ENCODE measurements at regions not wholly inside any gene's neighbourhood (a gene's known extent, or its start where the extent isn't known, plus 50 kb on each side); places are given as distances from the start of the nearest gene placed in this dataset.

GRCh38 chr1:195604287-195604686, 1004.0 kb downstream of the KCNT2 start:
- Mint-ChIP-seq H3K9me3 (peaks cover 16 to 17% of the 10 kb centered on the region in 2 donors), H3K4me1 (no peaks in the 10 kb centered on the region), H3K4me3 (no peak overlapping the region), H3K27me3 (no peaks in the 10 kb centered on the region), H3K27ac (no peak overlapping the region)
- ATAC-seq (no peak), DNase-seq (no peak)

GRCh38 chr1:195597891-195598290, 1010.3 kb downstream of the KCNT2 start:
- no peaks in the 10 kb centered on the region for H3K4me1 Mint-ChIP-seq
- peaks cover 6 to 13% of the 10 kb centered on the region in 2 donors for H3K9me3 Mint-ChIP-seq
- no peak for ATAC-seq
- no peak for DNase-seq
- H3K27me3 Mint-ChIP-seq: no peaks in the 10 kb centered on the region
- H3K4me3 Mint-ChIP-seq: no peak overlapping the region
- no peak overlapping the region for H3K27ac Mint-ChIP-seq

- H3K4me1 Mint-ChIP-seq: no peaks in the 10 kb centered on the region
- H3K9me3 Mint-ChIP-seq: peaks cover 6 to 8% of the 10 kb centered on the region in 2 donors
- DNase-seq: no peak
- H3K27me3 Mint-ChIP-seq: no peaks in the 10 kb centered on the region
- no peak for ATAC-seq
- H3K4me3 Mint-ChIP-seq: no peak overlapping the region
- H3K27ac Mint-ChIP-seq: no peak overlapping the region
Observed at GRCh38 chr1:195594773-195595172, 1013.5 kb downstream of the KCNT2 start.

DNA sequence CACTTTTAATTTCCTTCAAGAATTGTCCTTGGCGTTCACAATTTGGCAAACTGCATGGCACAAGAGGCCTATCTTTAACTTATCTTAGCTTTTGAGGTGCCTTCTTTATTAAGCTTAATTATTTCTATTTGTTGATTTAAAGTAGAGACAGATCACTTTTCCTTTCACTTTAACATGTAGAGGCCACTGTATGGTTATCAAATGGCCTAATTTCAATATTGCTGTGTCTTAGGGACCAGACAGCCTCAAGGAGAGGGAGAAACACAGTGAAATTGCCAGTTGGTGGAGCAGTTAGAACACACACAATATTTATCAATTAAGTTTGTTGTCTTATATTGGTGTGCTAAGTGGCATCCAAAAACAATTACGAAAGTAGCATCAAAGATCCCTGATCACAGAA, 1013.9 kb downstream of the KCNT2 start:
- no peak for ATAC-seq
- Mint-ChIP-seq H3K4me1 (no peaks in the 10 kb centered on the region), H3K27ac (no peak overlapping the region), H3K9me3 (peaks cover 6 to 13% of the 10 kb centered on the region in 2 donors), H3K27me3 (no peaks in the 10 kb centered on the region), H3K4me3 (no peak overlapping the region)
- DNase-seq: no peak

DNA sequence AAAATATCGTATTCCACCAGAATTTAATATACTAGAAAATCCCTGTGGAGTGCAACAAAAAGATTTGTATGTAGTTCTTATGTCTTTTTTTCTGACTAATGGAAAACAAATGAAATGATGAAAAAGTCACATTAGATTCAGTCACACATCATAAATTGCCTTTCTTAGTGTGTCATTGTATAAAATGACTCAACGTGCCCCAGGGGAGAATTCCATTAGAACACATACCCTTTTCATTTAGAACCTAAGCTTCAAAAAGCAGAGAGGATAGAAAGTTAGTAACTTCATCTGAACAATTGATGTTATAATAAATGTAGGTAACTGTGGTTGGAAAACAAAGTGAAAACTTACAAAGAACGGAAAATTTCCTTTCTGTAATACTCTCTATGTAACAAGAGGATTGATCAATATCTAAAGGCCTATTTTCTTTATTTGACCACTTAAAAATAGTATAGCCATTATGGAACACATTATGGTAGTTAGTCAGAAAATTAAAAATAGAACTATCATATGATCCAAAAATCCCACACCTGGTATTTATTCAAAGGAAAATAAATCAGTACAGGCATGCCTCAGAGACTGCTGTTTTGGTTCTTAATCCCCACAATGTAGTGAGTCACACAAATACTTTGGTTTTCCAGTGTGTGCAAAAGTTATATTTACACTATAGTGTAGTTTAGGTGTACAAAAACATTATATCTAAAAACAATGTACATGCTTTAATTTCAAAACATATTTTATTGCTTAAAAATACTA, 1016.1 kb downstream of the KCNT2 start:
- Mint-ChIP-seq H3K4me3 (no peak overlapping the region), H3K27ac (no peak overlapping the region), H3K9me3 (peaks cover 15 to 25% of the 10 kb centered on the region in 2 donors), H3K4me1 (no peaks in the 10 kb centered on the region), H3K27me3 (no peaks in the 10 kb centered on the region)
- DNase-seq (no peak), ATAC-seq (no peak)

DNA sequence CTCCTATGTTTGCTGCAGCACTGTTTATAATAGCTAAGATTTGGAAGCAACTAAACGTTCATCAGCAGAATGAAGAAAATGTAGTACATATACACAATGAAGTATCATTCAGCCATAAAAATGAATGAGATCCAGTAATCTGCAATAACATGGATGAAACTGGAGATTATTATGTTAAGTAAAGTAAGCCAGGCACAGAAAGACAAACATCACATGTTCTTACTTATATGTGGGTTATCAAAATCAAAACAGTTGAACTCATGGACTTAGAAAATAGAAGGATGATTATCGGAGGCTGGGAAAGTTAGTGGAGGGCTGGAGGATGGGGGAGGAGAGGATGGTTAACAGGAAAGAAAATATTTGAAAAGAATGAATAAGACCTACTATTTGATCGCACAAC, 1017.6 kb downstream of the KCNT2 start:
- H3K9me3 Mint-ChIP-seq: peaks cover 15 to 25% of the 10 kb centered on the region in 2 donors
- H3K4me3 Mint-ChIP-seq: no peak overlapping the region
- no peaks in the 10 kb centered on the region for H3K4me1 Mint-ChIP-seq
- DNase-seq (no peak), ATAC-seq (no peak)
- no peak overlapping the region for H3K27ac Mint-ChIP-seq
- no peaks in the 10 kb centered on the region for H3K27me3 Mint-ChIP-seq

- H3K4me1 Mint-ChIP-seq: no peaks in the 10 kb centered on the region
- no peak for ATAC-seq
- peaks cover 12 to 24% of the 10 kb centered on the region in 2 donors for H3K9me3 Mint-ChIP-seq
- DNase-seq: no peak
- no peak overlapping the region for H3K4me3 Mint-ChIP-seq
- H3K27me3 Mint-ChIP-seq: no peaks in the 10 kb centered on the region
- H3K27ac Mint-ChIP-seq: peak overlapping the region in 1 of 2 donors; percentile 80
Observed at GRCh38 chr1:195584870-195585624, 1023.2 kb downstream of the KCNT2 start.

DNA sequence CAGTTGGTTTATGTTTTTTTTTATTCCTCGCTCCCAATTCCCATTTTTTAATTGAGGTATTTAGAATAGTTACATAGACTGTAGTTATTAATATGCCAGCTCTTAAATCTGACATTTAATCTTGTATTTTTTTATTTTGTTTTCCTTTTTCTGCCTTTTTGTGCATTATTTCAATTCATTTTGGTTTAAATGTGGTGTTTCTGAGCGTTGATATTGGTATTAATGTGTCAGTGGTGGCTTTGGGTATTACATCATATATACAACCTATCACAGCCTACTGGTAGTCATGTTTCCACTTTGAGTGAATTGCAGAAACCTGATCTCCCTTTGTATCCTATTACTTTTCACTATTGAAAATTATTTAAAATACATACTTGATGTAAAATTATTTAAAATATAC, 1027.3 kb downstream of the KCNT2 start:
- Mint-ChIP-seq H3K27ac (no peak overlapping the region), H3K4me3 (no peak overlapping the region), H3K4me1 (no peaks in the 10 kb centered on the region), H3K27me3 (no peaks in the 10 kb centered on the region), H3K9me3 (peaks cover 3 to 6% of the 10 kb centered on the region in 2 donors)
- no peak for DNase-seq
- no peak for ATAC-seq

GRCh38 chr1:195577748-195578147, 1030.5 kb downstream of the KCNT2 start:
- H3K27me3 Mint-ChIP-seq: no peaks in the 10 kb centered on the region
- DNase-seq: no peak
- no peaks in the 10 kb centered on the region for H3K4me1 Mint-ChIP-seq
- no peak for ATAC-seq
- H3K4me3 Mint-ChIP-seq: no peak overlapping the region
- H3K27ac Mint-ChIP-seq: no peak overlapping the region
- peaks cover 0 to 6% of the 10 kb centered on the region in 2 donors for H3K9me3 Mint-ChIP-seq

DNA sequence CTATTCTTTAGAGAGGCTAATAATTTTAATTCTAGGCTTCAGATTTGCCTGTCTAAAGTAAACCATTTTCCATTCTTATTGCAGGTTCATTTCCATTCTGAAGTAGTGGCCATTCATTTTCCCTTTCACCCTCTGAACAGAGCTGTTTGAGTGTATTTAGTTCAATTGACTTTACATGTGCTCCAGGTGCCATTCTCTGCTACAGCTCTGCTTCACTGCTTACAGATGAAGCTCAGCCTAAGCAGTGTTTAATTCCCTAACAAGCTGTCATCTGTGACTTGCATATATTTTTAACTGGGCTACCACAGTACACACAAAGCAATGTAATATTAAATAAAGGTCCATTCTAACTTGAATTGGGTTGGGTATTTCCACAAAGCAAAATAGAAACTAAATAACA, 1031.6 kb downstream of the KCNT2 start:
- H3K4me1 Mint-ChIP-seq: no peaks in the 10 kb centered on the region
- no peak for DNase-seq
- H3K4me3 Mint-ChIP-seq: no peak overlapping the region
- no peaks in the 10 kb centered on the region for H3K27me3 Mint-ChIP-seq
- ATAC-seq: no peak
- H3K9me3 Mint-ChIP-seq: no peaks in the 10 kb centered on the region
- no peak overlapping the region for H3K27ac Mint-ChIP-seq

- peaks cover 0 to 4% of the 10 kb centered on the region in 2 donors for H3K9me3 Mint-ChIP-seq
- H3K27me3 Mint-ChIP-seq: no peaks in the 10 kb centered on the region
Observed at GRCh38 chr1:195574511-195574910, 1033.7 kb downstream of the KCNT2 start.

DNA sequence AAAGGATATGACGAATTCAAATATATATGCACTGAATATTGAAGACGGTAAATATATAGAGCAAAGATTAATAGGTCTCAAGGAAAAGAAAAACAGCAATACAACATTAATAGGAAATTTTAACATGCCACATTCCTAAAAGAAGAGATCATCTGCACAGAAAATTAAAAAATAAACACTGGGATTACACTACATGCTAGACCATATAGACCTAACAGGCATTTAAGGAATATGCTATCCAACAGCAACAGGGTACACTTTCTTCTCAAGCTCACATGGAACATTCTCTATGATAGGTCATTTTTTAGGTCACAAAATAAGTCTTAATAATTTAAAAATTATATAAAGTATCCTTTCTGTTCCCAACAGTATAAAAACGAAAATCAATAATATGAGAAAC, 1038.3 kb downstream of the KCNT2 start:
- ATAC-seq (no peak), DNase-seq (no peak)
- Mint-ChIP-seq H3K4me3 (no peak overlapping the region), H3K27ac (no peak overlapping the region), H3K4me1 (no peaks in the 10 kb centered on the region), H3K9me3 (peaks cover 0 to 4% of the 10 kb centered on the region in 2 donors), H3K27me3 (no peaks in the 10 kb centered on the region)

More at GRCh38 chr1:195574511-195574910, 1033.7 kb downstream of the KCNT2 start:
- DNase-seq: no peak
- Mint-ChIP-seq H3K4me1 (no peaks in the 10 kb centered on the region), H3K27ac (no peak overlapping the region), H3K4me3 (no peak overlapping the region)
- ATAC-seq: no peak

GRCh38 chr1:195568389-195568788, 1039.9 kb downstream of the KCNT2 start:
- Mint-ChIP-seq H3K4me3 (no peak overlapping the region), H3K9me3 (peaks cover under 1 to 4% of the 10 kb centered on the region in 2 donors), H3K27ac (no peak overlapping the region), H3K4me1 (no peaks in the 10 kb centered on the region), H3K27me3 (no peaks in the 10 kb centered on the region)
- ATAC-seq: no peak
- no peak for DNase-seq

DNA sequence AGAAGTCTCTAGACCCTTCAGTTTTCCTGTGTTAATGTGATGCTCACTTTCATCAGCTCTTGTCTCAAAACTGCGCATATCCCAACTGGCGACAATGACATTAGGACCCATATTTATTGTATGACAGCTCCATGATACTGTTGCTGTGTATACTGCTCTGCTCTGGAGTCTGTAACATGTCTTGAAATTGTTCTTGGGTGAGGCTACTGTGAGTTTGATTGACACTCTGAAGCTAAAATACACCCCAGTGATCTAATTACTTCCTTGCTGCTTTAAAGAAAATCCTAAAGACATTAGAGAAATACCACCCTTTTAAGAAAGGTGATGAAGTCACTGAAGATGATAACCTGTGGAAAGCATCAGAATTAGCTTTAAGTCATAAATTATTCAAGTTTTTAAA, 1046.2 kb downstream of the KCNT2 start:
- no peak for DNase-seq
- ATAC-seq: no peak
- H3K27me3 Mint-ChIP-seq: no peaks in the 10 kb centered on the region
- no peaks in the 10 kb centered on the region for H3K4me1 Mint-ChIP-seq
- H3K27ac Mint-ChIP-seq: no peak overlapping the region
- no peak overlapping the region for H3K4me3 Mint-ChIP-seq
- peaks cover 0 to 6% of the 10 kb centered on the region in 2 donors for H3K9me3 Mint-ChIP-seq

DNA sequence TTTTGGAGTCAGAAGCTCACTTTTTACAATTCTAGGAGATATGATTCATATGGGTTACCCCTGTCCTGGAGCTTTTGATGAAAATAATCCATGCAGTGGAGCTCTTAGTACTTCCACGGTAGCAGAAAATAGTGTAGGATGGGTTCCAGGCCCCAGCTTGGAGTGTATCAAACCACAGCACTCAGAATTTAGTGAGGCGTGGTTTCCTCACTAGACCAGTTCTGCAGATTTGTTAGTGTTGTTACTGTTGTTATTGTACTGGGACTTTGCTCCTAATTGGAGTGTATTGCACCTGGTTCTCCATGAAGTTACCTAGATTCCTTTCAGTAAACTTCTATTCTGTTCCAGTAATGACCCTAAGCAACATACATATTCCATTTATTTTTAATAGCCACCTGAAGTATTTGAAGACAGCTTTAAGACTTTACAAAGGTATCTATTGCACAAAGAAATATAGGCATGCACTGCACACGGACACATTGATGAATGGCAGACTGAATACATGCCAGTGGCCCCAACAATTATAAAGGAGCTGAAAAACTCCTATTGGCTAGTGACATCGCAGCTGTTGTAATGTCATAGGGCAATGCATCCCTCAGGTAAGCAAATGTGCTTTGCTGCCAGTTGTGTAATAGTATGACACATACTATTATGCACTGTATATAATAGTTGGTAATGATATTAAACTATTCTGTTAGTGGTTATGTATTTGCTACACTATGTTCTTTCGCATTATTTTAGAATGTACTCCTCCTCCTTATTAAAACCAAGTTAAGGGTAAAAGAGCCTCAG, 1058.0 kb downstream of the KCNT2 start:
- Mint-ChIP-seq H3K27me3 (no peaks in the 10 kb centered on the region), H3K4me1 (no peaks in the 10 kb centered on the region), H3K4me3 (no peak overlapping the region), H3K9me3 (no peaks in the 10 kb centered on the region), H3K27ac (no peak overlapping the region)
- DNase-seq: no peak
- ATAC-seq: no peak

- Mint-ChIP-seq H3K9me3 (peaks cover 5 to 10% of the 10 kb centered on the region in 2 donors), H3K27me3 (no peaks in the 10 kb centered on the region), H3K4me3 (no peak overlapping the region), H3K27ac (no peak overlapping the region), H3K4me1 (no peaks in the 10 kb centered on the region)
- no peak for ATAC-seq
- no peak for DNase-seq
Observed at GRCh38 chr1:195530961-195531360, 1077.3 kb downstream of the KCNT2 start.
